HG03342 (cell line): ENCODE measurements at regions not wholly inside any gene's neighbourhood (a gene's known extent, or its start where the extent isn't known, plus 50 kb on each side); places are given as distances from the start of the nearest gene placed in this dataset.
"Not testable (repeated sequence)": the region's sequence is repeated elsewhere in the genome, so short reads cannot be mapped to it uniquely, and the experiment has no call there.

Source experiments
- ATAC-seq: cut with Tn5 transposase; IDR thresholded peaks from one replicate; pipeline ENCODE4 v1.9.1; 2021; ENCODE audit warnings: mild to moderate bottlenecking, moderate library complexity; ENCODE audit not compliant: unreplicated experiment

DNA sequence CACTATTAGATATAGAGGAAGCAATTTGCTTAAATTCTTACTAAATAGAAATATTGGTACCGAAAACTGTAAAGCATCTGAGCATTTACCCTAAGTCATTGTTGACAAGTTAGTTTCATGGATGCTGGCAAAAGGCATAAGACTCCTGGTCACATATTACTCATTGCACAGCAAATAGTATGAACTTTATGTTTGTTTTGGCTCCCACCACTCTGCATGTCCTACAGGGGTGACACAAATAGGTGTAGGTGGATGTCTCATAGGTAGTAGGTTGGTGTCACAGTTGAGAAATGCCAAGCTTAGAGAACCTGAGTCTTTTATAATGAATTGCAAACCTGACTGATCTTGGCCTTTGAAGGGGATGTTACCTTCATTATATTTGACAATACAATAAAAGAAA, 199.6 kb upstream of the SEMA3D start:
- ATAC-seq = no peak

- no peak for ATAC-seq
Measured at GRCh38 chr7:85384392-85384791, 197.5 kb upstream of the SEMA3D start.

- no peak for ATAC-seq
Measured at GRCh38 chr7:85381212-85381611, 194.4 kb upstream of the SEMA3D start.

GRCh38 chr7:85376589-85376988, 189.7 kb upstream of the SEMA3D start:
- ATAC-seq = no peak

DNA sequence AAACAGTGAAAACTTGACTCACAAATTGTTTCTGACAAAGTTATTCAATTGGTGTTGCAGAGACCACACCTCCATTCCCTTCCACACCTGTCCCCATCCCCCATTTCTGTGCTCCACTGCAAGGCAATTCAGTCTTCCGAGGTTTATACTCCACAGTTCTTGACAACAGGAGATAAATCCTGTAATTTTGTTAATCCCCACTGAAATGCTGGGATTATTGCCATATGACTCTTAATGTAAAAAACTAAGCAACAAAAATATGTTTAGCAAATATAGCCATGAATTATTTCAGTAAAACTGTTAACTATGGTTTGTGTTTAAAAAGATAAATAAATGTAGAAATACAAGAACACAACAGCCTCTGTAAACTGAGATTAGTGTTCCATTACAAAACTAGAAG, 170.1 kb upstream of the SEMA3D start:
- no peak for ATAC-seq

GRCh38 chr7:85343484-85343883, 156.6 kb upstream of the SEMA3D start:
- peak; percentile 72 for ATAC-seq

- ATAC-seq = no peak
Measured at GRCh38 chr7:85342781-85343180, 155.9 kb upstream of the SEMA3D start.

DNA sequence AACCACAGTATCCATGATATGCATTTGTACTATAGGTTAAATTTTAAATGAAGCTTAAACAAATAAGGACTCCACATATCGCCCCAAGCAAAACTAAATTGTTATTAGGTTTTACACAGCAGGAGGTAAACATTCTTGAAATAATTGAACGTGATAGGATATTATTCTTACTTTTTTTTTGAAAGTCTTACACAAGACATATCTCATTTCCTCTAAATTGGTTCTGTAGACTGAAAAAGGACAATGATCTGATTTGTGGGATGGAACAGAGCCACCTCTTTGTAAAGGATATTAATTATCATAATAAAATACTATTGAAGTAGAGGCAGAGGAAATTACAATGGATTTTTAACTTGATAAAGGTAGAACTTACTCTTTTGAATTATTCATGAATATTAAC, 155.1 kb upstream of the SEMA3D start:
- ATAC-seq = no peak

GRCh38 chr7:85341121-85341520, 154.3 kb upstream of the SEMA3D start:
- no peak for ATAC-seq

GRCh38 chr7:85336086-85336485, 149.2 kb upstream of the SEMA3D start:
- no peak for ATAC-seq

DNA sequence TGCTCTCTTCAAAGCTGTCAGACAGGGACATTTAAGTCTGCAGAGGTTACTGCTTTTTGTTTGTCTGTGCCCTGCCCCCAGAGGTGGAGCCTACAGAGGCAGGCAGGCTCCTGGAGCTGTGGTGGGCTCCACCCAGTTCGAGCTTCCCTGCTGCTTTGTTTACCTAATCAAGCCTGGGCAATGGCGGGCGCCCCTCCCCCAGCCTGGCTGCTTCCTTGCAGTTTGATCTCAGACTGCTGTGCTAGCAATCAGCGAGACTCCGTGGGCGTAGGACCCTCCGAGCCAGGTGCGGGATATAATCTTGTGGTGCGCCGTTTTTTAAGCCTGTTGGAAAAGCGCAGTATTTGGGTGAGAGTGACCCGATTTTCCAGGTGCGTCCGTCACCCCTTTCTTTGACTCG, 148.3 kb upstream of the SEMA3D start:
- ATAC-seq = not testable (repeated sequence)

GRCh38 chr7:85328456-85328998, 141.7 kb upstream of the SEMA3D start:
- ATAC-seq = no peak

- ATAC-seq = no peak
Measured at GRCh38 chr7:85324145-85324799, 137.4 kb upstream of the SEMA3D start.

DNA sequence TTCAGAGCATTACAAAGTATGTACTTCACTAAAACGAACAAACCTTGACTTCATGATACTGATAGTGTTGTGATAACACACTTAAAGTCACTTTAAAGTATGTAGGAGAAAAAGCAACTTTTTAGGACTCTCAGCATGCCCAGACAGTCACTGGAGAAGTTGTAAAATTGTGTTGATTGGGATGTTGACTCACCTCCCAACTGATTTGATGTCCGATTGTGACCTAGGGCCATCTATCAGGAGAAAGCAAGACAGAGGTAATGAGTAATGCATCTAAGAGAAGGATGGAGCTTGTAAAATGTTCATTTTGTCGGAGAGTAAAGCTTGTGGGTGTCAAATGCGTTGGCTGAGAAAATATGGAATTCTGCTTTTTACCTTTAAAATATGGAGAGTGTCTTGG, 135.4 kb upstream of the SEMA3D start:
- ATAC-seq = no peak

DNA sequence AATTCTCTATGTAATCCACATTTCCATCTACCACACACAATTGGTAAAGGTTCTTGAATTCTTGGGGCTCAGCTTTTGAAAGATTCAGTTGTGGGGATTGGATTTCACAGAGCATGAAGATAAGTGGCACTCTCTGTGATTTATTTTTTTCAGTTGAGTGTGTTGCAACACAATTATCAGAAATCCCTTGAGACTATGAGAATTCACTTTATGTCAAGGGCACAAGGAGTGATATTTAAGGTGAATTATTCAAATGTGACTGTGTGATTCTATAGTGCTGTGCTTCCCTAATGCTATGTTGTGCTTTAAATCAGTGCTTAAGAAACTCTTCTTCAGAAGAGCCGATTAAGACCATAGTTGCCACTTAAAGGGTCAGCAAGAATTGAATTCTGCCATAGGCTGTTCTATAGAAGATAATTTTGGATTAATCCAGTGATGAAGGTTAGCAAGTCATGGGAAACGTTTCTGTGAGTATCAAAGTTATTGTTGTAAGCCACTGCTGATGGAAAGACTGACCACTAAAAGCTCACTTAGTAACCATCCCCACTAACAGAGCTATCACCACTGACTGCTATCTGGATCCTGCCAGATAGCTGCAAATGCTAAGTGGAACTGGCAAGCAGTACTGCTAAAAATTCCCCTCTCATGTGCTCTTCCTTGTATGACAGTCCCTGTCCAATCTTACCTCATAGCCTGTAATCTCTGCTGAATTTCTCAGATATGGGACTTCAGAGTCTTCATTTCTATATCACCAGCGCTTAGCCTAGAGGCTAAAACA, 134.0 kb upstream of the SEMA3D start:
- ATAC-seq = no peak

DNA sequence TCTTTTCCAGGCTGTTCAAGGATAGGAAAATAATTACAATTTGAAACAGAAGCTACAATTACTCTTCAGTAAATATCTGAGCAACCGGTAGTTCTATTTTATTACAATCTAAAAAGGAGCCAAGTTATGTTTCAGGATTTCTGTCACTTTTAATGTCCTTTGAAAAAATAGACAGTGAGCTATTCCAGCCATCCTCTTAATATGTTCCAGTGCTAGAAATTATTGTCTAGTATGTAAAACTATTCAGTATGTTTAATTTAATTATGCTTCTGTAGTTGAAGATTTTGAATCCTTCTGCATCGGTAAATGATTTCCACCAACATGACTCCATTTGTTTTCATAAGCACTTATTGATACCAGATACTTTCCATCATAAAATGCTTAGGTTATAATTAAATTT, 129.6 kb upstream of the SEMA3D start:
- no peak for ATAC-seq

GRCh38 chr7:85310301-85310700, 123.4 kb upstream of the SEMA3D start:
- ATAC-seq = no peak

GRCh38 chr7:85306115-85306514, 119.3 kb upstream of the SEMA3D start:
- no peak for ATAC-seq

DNA sequence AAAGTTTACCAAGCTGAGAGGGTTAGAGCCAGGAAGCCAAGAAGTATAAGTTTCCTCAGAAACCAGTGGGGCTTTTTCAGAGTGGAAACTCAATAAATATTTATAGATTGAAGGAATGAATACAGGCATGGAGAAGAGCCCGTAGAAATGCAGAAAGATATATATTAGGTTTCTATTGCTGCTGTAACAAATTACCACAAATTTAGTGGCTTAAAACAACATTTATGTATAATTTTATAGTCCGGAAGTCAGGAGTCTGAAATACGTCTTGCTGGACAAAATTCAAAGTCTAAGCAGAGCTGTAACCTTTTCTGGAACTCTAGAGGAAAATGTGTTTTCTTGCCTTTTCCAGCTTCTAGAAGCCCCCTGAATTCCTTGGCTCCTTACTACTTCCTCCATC, 107.3 kb upstream of the SEMA3D start:
- ATAC-seq = no peak

DNA sequence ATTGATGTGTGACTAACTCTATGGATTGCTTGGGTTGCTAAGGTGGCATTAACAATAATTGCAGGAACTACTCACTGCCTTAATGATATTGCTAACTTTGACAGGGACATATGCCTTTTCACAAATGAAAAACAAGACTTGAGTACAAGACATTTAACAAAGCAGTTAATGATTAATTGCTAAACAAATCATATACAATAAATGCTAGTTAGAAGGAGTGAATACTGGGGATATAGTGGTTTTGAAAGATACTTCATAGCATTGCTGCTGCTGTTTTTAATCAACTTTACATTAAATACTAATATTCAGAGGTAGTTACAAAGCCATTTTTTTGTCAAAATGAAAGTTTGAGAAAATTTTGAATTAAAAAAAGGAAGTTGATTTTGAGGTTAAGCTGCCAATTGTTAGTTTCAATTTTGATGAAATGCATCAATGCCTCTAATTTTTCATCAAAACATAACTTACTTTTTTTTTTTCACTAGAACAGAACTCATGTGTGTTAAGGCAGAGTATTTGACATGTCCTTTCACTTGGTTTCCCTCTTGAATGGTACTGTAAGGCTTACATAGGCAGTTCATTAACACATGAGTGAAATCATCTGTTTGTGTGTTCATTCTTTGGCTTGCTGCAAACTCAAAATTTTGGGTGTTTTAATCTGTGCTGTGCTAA, 106.2 kb upstream of the SEMA3D start:
- ATAC-seq = peak; percentile 66

DNA sequence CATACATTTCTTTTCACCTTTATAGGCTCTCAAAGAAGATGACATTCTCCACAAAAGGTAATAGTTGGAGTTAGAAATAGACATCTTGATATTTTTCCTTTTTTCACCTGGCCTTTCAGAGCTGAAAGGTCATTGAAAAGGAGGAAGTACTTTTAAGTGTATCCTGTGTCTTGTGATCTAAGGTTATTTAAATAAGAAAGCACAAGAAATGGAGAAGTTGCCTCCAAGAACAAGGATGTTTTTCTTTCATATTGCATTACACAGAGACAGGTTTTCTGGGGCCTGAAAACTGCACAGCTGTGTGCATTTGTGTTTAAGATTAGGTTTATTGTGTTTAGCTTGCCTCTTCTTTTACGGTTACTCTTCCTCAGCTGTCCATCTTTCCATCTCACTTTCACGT, 103.4 kb upstream of the SEMA3D start:
- ATAC-seq = peak; percentile 60

DNA sequence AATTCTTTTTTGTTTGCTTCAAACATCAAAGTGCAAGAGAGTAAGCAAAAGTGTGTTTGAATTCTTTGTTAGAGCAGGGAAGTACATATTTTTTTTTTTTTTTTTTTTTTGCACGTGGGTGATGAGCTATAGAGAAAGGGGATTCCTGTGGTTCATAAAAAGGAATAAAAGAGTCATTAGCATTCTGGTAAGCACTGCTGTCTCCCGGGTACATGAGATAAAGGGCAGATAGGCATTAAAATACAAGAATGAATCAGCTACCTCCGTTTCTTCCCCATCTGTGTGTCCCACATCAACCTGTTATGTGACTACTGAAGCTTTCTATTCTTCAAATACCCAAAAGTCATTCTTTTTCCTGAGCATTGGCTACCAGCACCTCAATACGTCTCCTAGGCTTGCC, 102.4 kb upstream of the SEMA3D start:
- no peak for ATAC-seq
